GM19463 (cell line): ENCODE measurements at regions not wholly inside any gene's neighbourhood (a gene's known extent, or its start where the extent isn't known, plus 50 kb on each side); places are given as distances from the start of the nearest gene placed in this dataset.
"Not testable (repeated sequence)": the region's sequence is repeated elsewhere in the genome, so short reads cannot be mapped to it uniquely, and the experiment has no call there.

Experiments used
- ATAC-seq: cut with Tn5 transposase; IDR thresholded peaks from one replicate; pipeline ENCODE4 v1.9.1; 2021; ENCODE audit warnings: mild to moderate bottlenecking, moderate library complexity; ENCODE audit not compliant: unreplicated experiment

DNA sequence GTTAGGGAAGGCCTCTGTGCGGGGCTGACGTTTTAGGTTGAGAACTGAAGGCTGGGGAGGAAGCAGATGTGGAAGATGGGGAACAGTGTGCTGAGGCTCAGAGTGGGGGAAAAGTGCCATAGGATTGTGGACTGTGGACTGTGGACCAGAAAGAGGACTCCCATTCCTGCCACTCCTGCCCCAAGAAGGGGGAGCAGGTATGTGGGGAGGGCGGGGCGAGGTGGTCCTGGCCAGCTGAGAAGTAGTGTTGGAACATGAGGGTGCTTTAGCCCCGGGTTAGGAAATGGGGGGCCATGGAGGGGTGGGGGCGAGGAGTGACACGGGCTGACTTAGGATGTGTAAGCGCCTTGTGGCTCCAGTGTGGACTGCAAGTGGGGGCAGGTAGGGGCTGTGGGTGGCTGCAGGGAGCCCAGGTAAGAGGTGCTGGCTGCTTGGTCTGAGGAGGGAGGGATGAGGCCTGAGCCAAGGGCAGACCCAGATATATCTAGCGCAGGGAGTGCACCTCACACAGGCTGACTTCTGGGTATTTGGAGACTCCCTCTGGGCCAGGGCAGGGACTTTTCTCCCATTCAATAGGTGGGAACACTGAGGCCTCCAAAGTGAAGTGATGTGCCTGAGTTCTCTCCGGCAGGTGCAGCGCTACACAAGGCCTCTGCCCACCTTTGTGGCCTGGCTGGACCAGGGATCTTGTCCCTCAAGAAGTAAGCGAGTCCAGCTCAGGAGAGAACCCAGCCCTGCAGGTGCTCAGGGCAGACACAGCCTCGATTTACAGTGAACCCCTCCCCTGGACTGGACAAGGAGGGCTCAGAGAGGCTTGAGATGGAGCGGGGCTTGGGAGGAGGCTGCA, 76.6 kb upstream of the TOX2 start:
- no peak for ATAC-seq

DNA sequence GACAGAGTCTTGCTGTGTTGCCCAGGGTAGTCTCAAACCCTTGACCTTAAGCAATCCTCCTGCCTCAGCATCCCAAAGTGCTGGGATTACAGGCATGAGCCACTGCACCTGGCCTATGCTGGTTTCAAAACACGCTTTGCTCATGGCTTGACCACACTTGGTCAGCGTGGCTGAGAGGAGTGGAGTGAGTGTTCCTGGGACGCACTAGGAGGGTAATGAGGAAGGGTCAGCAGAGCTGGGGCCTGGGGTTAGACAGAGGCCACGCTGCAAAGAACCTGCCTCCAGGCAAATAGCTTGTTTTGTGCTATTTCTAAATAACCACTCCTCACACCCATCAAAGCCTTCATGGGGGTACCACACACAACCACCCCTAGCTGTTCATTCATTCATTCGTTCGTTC, 77.9 kb upstream of the TOX2 start:
- no peak for ATAC-seq

DNA sequence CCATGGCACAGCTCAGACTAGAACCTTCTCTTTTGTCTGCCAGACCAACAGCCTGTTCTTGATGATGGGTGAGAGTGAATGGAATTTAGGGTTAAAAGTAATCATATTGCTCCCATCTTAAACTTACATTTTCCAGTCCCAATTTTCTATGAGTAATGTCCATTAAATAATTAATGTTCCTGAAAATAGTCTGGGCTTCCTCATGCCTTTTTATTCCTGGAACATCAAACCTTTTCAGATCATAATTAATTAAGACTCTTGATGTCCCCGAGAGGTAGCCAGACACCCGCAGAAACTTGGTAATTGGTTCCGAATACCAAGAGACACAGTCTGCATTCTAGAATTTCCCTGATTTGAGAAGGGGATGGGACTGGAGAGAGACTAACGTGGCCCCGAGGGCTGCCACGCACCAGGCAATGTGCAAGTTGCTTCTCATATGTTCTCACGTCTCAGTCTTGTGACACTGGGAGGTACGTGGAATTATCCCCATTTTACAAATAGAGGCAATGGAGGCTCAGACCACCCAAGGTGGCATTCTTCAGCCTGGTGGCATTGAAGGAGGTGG, 78.6 kb upstream of the TOX2 start:
- no peak for ATAC-seq

DNA sequence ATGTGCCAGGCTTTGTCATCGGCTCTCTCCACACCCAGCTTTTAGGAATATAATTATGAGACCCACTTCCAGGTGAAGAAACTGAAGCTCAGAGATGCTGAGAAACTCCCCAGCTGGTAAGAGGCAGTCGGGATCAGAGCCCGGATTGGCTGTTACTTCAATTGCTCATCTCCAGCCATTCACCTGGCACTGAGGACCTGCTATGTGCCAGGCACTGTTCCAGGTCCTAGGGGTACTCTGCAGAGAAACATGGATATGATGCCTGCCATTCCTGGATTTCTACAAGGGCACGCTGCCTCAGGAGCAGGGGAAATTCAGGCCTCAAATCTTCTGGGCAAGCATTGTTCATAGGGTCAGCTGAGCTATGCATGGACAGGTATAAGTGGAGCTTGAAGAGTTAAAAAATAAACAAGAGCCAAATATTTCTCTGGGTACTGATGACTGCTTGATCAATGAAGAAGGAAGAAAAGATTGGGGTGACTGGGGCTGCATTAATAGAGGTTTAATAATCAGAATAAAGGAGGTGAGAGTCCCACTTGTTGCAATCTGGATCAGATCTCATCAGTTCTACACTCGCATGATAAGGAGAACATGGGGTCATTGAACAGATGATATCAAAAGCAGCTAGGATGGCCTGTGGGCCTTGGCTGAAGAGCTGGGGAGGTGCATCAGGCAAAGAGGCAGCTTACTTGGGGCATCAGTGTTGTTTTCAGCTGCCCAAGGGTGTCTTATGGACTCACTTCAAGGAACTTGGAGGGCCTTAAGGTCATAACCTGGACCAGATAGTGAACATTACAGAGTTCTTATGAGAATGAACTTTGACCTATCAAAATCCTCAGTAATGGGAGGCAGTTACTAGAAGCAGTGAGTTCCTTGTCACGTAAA, 80.9 kb upstream of the TOX2 start:
- ATAC-seq: no peak

DNA sequence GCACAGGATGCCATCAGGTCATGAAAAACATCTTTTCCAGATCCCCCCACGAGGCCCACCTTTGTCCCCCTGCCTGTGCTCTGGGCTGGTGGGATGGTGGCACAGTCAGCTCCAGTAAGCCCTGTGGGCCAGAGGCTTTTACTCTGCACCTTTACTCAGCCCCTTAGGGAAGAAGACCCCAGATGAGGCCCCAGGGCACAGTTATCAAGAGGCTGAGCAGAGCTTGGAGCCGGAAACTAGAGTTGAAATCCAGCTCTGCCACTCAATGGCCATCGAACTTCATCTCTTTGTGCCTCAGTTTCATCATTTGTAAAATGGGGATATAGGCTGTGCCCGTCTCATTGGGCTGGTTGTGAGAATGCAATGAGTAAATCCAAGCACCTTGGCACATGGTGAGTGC, 81.7 kb upstream of the TOX2 start:
- no peak for ATAC-seq

DNA sequence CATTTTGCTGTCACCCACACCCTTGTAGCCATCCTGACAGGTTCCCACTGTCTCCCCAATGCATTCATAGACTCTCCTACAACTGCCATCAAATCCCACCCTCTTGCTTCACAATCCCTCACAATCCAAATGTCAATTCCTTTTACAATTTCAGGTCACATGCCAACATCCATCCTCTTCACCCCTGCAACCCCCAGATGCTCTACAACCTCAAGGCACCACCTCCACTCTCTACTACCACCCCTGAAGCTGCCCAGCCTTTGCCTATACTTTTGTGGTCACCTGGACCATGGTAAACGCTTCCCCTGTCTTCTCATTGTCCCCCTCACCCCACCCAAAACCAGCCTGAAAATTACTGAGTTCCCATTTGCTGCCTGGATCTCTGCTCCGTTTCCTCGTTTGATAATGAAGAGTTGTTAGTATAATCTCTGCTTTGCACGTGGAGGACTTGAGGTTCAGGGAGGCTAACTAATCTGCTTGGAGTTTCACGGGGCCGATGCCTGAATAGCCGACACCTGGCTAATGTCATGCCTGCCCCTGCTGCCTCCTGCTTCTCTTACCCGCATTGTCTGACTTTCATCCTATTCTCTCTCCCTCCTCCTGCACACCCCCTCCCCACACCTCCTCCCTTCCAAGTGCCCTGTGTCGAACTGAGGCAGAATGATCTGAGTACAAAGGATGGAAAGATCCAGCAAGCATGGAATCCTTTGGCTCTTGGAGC, 82.4 kb upstream of the TOX2 start:
- no peak for ATAC-seq

DNA sequence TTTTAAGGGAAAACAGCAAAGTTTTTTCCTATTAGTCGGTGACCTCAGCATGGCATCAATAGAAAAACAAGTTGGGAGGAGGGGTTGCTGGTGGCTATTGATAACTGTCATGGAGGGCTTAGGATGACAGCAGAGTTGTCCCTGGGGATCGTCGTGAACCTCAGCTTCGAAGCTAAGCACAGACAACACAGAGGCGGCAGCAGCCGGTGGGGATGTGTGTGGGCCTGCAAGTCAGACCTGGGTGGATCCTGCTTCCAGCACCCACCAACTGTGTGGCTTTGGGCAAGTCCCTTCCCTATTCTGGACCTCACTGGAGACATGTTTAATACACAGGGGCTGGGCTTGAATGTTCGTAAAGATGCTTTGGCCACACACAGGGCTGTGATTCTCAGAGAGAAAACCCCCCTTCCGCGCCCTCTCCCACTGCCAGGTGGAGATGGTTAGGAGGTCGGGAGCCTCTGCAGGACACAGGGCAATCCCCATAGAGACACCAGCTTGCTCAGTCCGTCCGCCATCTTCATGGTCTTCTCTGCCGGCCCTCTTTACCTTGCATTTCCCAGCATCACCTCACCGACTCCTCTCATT, 83.1 kb upstream of the TOX2 start:
- ATAC-seq: no peak

DNA sequence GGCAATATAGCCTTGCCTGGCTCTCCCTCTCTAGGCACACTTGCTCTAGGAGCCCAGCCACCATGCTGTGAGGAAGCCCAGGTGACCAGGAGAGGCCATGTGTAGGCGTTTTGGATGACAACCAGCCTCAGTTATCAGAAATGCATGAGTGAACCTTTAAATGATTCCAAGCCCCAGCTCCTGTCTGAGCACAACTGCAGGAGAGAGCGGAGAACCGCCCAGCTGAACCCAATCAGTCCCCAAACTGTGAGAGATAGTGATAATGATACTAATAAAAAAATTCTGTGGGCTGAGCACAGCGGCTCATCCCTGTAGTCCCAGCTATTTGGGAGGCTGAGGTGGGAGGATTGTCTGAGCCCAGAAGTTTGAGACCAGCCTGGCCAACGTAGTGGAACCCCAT, 83.8 kb upstream of the TOX2 start:
- no peak for ATAC-seq

DNA sequence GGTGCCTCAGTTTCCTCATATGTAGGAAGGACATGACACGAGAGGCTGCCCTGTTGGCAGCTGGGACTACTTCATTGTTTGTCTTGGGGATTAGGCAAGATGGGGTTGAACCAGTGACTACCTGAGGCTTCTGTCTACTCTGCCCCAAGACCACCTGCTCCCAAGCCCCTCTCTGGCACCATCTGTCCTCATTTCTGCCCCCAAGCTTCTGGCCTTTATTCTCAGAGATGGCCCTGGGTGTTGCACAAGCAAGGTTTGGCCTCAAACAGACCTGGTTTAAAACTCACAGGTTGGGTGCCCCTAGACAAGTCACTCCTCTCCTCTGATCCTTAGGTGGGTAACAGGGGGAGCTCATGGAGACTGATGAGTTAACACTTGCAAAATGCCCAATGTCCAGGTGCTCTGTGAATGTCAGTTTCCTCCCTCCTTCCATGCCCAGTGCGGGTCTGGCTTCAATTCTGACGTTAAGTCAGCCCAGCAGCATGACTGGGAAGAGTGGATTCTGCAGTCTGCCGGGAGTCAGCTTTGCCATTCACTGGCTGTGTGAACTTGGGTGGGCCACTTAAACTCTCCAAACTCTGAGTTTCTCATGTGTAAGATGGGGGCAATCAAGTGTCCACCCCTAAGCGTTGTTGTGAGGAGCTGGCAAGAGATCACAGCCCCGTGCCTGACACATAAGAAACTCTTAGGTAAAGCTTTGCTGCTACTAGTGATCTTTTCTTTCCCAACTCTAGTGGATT, 84.5 kb upstream of the TOX2 start:
- no peak for ATAC-seq

DNA sequence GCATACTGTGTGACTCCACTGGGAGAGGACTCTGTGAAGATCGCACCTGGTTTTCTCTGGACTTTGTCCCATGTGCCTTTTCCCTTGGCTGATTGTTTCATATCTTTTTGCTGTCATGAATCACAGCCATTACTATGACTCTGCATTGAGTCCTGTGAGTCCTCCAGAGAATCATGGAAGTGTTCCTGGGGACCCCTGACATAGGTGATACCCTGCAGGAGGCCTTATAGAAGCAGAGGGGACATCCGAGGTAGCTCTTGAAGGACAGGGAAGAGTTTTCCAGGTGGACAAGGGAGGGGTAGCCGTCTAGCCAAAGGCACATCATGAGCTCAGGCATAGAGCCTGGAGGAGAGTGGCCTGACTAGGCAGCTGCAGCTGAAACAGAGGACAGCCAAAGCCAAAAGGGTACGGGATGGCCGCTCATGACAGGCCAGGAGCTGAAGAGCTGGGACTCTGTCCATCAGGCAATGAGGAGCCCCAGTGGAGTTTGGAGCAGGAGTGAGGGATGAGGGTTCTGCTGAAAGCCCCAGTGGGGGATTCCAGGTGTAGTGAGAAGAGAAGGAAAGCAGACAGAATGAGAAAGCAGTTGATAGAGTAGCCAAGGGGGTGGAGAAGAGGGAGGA, 86.6 kb upstream of the TOX2 start:
- ATAC-seq: no peak

DNA sequence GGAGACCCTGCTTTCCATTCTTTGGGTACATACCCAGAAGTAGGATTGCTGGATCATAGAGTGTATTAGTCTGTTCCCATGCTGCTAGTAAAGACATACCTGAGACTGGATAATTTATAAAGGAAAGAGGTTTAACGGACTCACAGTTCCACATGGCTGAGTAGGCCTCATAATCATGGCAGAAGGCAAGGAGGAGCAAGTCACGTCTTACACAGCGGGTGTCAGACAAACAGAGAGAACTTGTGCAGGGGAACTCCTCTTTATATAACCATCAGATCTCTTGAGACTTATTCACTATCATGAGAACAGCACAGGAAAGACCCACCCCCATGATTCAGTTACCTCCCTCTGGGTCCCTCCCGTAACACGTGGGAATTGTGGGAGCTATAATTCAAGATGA, 87.7 kb upstream of the TOX2 start:
- ATAC-seq: not testable (repeated sequence)

DNA sequence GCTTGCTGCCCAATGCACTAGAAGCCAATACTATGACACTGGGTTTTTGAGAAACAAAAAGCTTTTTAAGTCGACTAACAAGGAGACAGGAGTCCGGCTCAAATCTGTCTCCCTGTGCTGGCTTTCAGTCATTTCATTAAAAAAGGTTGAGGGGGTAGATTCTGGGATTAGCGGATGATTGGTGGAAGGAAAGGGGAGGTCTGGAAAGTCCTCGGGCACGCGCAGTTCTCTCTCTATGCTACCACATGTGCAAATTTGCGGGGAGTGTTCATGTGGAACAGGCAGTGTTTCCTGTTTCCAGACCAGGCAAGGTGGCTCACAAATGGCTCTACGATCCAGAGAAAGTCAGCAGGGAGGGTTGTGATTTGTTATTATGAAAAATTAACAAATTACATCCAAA, 89.1 kb upstream of the TOX2 start:
- no peak for ATAC-seq

DNA sequence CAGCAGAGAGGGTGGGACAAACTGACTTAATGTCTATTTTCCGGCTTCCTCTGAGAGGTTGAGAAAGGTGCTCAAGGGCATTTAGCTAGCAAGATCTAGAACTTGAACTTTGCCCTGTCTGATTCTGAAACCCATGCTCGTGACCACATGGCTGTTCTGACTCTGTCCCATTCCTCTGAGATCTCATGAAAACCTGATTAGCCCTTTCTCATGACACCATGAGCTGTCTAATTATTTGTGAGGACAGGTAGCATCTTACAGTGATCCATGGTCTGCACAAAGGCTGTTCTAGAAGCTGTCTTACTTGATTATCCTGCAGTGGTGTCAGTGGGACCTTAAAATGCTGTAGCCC, 89.6 kb upstream of the TOX2 start:
- peak; percentile 72 for ATAC-seq

DNA sequence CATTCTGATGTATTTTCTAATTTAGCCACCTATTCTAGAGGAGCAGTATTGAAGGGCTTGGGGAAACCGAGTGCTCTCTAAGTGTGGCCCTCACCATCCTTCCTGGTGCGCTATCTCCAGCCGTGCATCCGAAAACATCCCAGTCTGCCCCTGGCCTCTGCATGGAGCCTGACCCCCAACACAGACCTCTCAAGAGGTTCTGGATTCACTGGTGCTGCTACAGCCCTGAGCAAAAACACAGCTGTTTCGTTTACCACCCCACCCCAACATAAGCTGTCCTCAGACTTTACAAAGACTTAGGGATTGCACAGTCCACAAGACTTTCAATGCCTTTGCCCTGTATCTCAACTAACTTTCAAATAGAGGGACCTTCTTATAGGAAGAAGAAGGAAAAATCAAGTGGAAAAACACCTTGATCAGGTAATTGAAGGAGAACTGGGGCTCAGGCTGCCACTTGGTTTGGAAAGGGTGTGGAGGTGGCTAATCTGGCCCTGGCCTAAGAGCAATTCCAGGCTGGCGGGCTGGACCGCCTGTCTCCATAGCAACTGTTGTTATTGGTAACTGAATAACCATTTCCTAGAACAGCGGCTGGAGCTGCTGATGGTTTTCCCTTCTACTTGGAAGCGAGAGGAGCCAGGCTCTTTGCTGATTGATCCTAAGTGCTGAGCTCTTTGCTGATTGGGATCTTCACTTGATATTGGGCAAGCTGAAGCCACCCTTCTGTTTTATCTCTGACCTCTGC, 90.2 kb upstream of the TOX2 start:
- ATAC-seq: no peak

DNA sequence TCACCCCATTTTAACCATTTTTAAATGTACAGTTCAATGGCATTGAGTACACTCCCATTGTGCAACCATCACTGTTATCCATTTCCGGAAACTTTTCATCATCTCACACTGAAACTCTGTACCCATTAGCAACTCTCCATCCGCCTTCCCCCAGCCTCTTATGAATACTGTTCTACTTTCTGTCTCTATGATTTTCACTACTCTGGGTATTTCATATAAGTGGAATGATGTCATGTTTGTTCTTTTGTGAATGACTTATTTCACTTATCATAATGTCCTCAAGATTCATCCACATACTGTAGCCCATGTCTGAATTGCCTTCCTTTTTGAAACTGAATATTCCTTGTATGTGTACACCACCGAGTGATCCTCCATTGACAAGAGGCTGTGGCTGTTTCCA, 92.9 kb upstream of the TOX2 start:
- ATAC-seq: no peak

DNA sequence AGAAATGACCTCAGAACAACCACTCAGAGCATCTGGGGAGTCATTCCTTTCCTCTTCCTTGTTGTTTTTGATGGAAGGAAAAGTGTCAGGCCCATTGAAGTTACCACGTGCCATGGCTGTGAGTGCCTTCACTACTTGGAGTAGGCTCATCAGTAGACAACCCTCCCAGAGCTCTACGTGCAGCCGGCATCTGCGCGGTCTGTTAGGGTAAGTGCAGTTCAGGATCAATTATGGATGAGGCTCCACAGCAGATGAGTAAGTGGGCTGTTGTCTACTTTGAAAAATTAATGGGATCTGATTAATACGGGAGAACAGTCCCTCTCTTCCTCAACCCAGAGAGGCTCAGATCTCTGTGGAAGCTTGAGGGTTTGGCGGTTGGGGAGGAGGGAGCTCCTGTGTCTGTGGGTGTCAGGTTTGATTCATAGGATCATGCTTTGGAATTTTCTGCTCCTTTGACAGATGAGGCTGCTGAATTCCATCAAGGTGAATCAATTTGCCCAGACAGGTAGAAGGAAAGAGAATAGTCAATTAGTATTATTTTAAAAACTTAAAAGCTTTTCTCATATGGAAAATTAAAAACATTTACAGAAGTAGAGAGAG, 93.8 kb upstream of the TOX2 start:
- ATAC-seq: no peak

DNA sequence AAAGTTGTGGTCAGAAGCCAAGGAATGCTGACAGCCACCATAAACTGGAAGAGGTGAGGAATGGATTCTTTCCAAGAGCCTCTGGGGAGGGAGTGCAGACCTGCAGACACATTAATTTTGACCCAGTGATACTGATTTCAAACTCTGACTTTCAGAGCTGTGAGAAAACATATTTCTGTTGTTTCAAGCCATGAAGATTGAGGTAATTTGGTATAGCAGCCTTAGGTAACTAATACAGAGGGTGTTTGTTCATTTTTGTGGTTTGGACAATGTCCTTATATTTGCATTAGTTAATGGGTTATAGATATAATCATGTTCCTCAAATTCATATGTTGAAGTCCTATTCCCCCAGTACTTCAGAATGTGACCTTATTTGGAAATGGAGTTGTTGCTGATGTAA, 85.4 kb upstream of the GTSF1L start:
- ATAC-seq: no peak

DNA sequence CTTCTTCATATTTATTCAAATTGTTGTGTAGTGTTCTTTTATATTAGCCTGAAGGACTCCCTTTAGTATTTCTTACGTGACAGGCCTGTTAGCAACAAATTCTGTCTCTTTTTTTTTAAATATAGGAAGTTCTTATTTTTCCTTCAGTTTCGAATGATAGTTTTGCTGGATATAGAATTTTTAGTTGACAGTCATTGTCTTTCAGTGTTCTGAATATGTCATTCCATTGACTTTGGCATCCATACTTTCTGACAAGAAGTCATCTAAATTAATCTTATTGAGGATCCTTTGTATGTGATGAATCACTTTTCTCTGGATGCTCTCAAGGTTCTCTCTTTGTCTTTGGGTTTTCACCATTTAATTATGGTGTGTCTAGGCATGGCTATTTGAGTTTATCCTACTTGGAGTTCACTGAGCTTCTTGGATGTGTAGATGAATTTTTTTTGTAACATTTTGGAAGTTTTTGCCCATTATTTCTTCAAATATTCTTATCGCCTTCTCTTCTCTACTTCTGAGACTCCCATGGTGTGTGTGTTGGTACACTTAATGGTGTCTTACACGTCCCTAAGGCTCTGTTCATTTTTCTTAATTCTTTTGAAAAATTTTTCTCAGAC, 82.5 kb upstream of the GTSF1L start:
- no peak for ATAC-seq
